NOMO-1 (cell line): ENCODE measurements at regions not wholly inside any gene's neighbourhood (a gene's known extent, or its start where the extent isn't known, plus 50 kb on each side); places are given as distances from the start of the nearest gene placed in this dataset.
"Not testable (repeated sequence)": the region's sequence is repeated elsewhere in the genome, so short reads cannot be mapped to it uniquely, and the experiment has no call there.

Source experiments
- DNase-seq, 2 experiments: peaks; one replicate each; lab custom pipeline; 2025; ENCODE audit not compliant: unreplicated experiment in 2 of 2; lab: John Stamatoyannopoulos, UW

DNA sequence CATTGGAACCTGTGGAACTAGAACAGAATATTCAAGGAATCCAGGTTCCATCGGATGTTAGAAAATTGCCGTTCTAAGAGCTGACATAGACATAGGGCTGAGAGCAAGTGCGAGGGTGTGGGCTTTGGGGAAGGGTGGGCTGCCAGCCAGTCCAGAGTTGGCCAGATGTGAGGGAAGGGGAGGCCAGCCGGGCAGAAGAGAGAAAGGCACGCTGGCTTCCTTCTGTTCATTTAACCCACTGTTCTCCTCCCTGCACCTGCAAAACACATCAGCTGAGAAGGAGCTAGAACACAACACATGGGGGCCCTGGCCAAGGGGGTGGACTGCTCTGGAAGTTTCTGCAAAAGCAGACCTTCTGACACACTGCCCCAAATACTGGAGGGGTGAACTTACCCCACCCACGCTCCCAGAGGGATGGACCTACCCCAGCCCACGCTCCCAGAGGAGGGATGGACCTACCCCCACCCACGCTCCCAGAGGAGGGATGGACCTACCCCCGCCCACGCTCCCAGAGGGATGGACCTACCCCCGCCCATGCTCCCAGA is 98.0 kb downstream of the SHANK2 start:
- no peak for DNase-seq

DNA sequence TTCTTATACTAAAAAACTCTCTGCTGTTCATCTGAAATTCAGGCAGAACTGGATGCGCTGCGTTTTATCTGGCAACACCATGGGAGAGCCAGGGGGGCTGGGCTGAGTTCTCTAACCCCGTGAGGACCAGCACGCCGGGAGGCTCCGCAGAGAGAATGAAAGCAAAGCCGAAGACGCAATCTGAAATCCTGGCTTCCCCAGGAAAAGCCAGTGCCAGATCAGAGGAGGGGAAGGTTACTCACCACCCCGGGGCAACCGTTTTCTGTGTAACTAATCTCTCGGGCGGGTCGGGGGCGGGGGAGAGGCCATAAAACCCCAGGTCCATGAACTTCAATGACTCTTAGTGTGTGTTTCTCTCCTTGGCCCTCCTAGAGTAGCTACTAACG is 99.4 kb downstream of the SHANK2 start:
- no peak for DNase-seq

- not testable (repeated sequence) for DNase-seq
Observed at GRCh38 chr11:71152312-71153004, 99.9 kb downstream of the SHANK2 start.

GRCh38 chr11:71151561-71151960 is 100.8 kb downstream of the SHANK2 start:
- DNase-seq = no peak

DNA sequence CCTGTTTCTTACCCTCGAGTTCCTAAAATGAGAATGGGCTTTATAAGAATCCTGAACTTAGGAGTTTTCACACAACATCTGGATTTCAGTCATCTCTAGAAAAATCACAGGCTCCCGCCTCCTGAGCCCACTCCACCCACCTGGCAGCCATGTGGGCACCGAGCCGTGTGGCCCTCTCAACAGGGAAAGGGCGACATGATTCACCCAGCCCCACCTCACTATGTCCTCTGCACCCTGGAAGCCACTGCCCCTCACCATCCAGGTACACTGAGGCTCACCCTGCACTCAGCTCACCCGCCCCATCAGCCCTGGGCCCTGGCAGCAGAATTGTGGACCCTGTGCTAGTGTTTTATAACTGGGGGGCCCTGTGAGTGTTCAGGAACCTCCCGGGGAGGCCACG is 101.5 kb downstream of the SHANK2 start:
- DNase-seq = no peak

GRCh38 chr11:71148716-71149115 is 103.7 kb downstream of the SHANK2 start:
- no peak for DNase-seq

DNA sequence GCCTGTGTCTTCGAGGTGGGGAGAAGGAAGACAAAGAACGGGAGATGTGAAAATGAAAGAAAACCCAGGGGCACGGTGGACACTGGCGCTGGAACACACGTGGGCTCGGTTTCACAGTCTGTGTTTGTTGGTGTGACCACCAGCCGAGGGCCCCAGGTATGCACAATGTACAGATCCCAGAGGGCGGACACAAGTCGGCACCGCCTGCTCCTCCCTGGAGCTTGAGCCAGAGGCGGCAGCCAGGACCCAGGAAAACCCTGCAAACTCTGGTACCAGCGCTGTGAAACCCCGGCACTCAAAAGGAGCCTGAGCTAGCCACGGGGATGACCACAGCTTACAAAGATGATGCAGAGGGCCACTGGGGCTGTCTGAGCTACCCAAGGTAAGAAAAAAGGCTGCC is 105.0 kb downstream of the SHANK2 start:
- no peak for DNase-seq

DNA sequence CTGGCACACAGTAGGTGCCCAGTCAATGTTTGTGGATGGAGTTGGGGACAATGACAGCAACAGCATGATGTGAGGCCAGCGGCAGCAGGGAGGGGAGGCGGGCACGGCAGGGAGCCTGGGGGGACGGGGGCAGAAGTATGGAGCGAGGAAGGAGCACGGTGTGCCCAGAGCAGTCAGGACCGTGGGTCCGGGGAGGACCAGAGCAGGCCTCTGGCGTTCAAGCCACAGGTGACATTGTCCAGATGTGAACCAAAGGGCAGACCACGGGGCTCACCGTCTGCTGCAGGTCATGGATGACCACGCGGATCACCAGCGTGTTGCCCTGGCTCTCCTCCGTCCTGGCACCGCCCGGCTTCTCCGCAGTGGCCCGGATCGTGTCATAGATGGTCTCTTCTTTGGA is 105.5 kb downstream of the SHANK2 start:
- DNase-seq = no peak

- DNase-seq = no peak
Observed at GRCh38 chr11:71145988-71146824, 106.2 kb downstream of the SHANK2 start.

DNA sequence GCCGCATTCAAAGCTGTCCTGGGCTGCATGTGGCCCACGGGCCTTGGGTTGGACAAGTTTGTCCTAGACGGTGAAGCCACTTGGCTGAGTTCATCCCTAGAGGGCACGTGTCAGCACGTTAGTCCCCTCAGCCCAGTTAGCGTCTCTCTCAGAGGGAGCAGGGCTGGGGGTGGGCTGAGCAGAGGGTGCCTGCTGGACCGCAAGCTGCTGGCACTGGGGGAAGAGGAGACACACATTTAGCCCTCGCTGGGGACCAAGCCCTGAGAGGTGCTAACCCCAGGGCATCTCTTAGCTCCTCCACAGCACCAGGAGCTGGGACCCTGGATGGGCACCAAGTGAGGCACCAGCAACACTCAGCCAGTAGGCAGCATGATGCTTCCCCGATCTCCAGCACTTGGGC is 107.0 kb downstream of the SHANK2 start:
- DNase-seq = no peak

DNA sequence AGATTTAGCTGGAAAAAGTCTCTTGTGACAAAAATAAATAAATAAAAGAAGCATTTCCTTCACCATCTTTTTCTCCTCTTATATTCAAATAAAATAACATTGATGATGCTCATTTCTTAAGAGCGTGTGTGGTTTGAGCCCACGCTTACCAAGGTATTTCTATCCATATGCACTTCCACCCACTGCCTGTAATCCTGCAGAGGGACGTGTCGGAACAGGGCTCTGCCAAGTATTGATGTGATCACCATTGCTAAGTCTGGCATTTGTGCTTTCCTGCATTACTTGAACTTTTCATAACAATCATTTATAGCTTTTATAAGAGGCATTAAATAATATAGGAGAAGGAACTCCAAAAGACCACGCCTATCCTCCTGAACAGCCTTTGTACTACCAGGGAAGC is 107.6 kb downstream of the SHANK2 start:
- no peak for DNase-seq

DNA sequence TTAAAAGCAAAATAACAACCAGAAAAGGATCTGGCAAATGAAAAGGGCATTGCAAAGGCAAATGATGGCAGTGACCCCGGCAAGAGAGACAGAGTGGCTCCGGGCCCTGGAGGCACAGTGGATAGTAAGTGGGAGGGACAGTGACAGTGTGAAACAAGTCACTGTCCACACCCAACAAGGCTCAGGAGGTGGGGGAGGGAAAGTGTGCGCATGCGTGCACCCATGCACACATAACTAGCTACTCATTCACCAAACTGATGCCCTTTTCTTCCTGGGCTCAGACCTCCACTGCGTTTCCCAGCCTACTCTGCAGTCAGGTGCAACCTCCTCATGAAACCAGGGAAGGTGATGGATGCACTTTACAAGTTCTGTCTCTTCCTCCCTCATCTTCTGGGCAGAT is 108.4 kb downstream of the SHANK2 start:
- no peak for DNase-seq

DNA sequence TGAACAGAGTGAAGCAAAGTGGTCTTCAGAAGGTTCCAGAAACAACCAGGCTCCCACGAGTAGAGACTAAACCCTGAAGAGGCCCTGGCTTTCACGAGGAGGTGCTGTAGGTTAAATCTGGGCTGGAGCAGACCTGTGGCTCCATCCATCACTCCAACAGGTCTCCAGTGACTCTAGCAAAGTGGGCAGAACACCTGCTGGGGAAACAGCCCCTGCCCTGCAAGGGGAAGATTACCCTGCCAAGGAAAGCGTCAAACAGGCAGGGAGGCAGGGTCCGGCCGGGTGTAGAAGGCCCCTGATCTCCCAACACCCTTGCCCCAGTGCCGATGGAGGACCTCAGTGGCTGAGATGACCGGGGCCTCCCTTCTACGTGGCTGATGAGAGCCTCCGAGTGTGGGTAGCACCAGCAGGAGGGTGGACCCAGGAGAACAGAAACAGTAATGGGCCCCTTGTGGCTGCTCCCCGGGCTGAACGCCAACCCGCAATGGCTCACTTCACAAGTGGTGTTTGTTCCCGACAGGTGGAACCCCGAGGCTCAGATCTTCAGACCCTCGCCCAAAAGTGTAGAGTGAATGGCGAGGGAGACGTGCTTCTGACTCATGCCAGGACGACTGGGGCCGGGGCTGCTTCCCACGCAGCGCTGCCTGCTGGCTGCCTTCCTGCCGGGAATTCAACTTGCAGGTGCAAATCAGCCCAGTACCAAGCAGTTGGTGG is 112.0 kb downstream of the SHANK2 start:
- DNase-seq = no peak

GRCh38 chr11:71139516-71140205 is 112.7 kb downstream of the SHANK2 start:
- DNase-seq = no peak

DNA sequence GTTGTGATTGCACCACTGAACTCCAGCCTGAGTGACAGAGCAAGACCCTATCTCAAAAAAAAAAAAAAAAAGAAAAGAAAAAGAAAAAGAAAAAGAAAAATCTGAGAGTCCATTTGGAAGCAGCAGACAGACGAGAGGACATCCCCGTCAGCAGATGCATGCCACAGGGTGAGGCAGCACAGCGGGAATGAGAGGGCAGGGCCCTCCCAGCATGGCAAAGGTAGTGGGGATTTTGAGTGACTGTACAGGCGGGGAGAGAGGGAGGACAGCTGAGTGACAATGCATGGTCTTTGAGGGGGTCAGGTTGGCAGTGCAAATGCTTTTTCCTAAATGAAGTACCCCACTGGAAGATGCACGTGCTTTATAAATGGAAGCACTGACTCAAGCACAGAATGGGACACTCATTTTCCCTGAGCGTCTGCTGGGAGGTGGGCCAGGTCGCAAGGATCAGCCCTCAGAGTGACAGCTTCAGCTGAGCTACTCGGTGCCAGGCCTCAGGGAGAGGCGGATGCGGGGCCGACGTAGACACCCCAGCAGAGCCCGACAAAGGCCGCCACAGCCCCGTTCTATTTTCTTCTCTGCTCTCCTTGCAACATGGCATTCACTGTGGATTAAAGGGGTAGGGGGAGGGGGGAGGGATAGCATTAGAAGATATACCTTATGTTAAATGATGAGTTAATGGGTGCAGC is 113.5 kb downstream of the SHANK2 start:
- DNase-seq = no peak

GRCh38 chr11:71137376-71137775 is 115.0 kb downstream of the SHANK2 start:
- no peak for DNase-seq

GRCh38 chr11:71136095-71136845 is 116.1 kb downstream of the SHANK2 start:
- DNase-seq = no peak

GRCh38 chr11:71135112-71135511 is 117.3 kb downstream of the SHANK2 start:
- DNase-seq = no peak

GRCh38 chr11:71133946-71134345 is 118.4 kb downstream of the SHANK2 start:
- no peak for DNase-seq

GRCh38 chr11:71131861-71132260 is 120.5 kb downstream of the SHANK2 start:
- DNase-seq = no peak
